ENCODE measurements at regions not wholly inside any gene's neighbourhood (a gene's known extent, or its start where the extent isn't known, plus 50 kb on each side); places are given as distances from the start of the nearest gene placed in this dataset.

- H3K27me3 ChIP-seq (ENCODE audit: control insufficient read depth, insufficient read depth, low read length): no peaks in the 10 kb centered on the region
- no peak for DNase-seq
- H3K4me3 ChIP-seq (ENCODE audit: low read length in 3 of 3): no peak overlapping the region
- H3K4me1 ChIP-seq (ENCODE audit: control insufficient read depth in 2 of 3, insufficient read depth in 2 of 3, low read depth in 1 of 3, low read length in 3 of 3): no peaks in the 10 kb centered on the region
- FAIRE-seq: no peak
- H3K27ac ChIP-seq (ENCODE audit: low read depth in 2 of 2, low read length in 2 of 2): no peak overlapping the region
- intact Hi-C loops (cut with DNase I): no loop called here
- H3K9me3 ChIP-seq (ENCODE audit: control insufficient read depth in 2 of 3, insufficient read depth in 1 of 3, low read length in 3 of 3): no peaks in the 10 kb centered on the region
- no peak overlapping the region for H3K9ac ChIP-seq (ENCODE audit: low read length in 3 of 3)
- no peaks in the 10 kb centered on the region for H3K36me3 ChIP-seq (ENCODE audit: control insufficient read depth in 2 of 3, insufficient read depth in 3 of 3, low read length in 3 of 3)
- TF ChIP-seq CTCF (IDR thresholded peaks at IDR 0.05; ENCODE audit: borderline replicate concordance, extremely low read depth, insufficient read depth): no peak
These were observed 81.8 kb upstream of the TRPC5 start for GRCh38 chrX:112164420-112164819.

- DNase-seq (no peak), FAIRE-seq (no peak)
- intact Hi-C loops (cut with DNase I): no loop called here
- no peaks in the 10 kb centered on the region for H3K27me3 ChIP-seq (ENCODE audit: control insufficient read depth, insufficient read depth, low read length)
- no peaks in the 10 kb centered on the region for H3K36me3 ChIP-seq (ENCODE audit: control insufficient read depth in 2 of 3, insufficient read depth in 3 of 3, low read length in 3 of 3)
- H3K9me3 ChIP-seq (ENCODE audit: control insufficient read depth in 2 of 3, insufficient read depth in 1 of 3, low read length in 3 of 3): no peaks in the 10 kb centered on the region
- no peak for TF ChIP-seq CTCF (IDR thresholded peaks at IDR 0.05; ENCODE audit: borderline replicate concordance, extremely low read depth, insufficient read depth)
- no peak overlapping the region for H3K9ac ChIP-seq (ENCODE audit: low read length in 3 of 3)
- no peaks in the 10 kb centered on the region for H3K4me1 ChIP-seq (ENCODE audit: control insufficient read depth in 2 of 3, insufficient read depth in 2 of 3, low read depth in 1 of 3, low read length in 3 of 3)
- H3K4me3 ChIP-seq (ENCODE audit: low read length in 3 of 3): no peak overlapping the region
- no peak overlapping the region for H3K27ac ChIP-seq (ENCODE audit: low read depth in 2 of 2, low read length in 2 of 2)
These were observed 81.3 kb upstream of the TRPC5 start for GRCh38 chrX:112163906-112164305.

DNA sequence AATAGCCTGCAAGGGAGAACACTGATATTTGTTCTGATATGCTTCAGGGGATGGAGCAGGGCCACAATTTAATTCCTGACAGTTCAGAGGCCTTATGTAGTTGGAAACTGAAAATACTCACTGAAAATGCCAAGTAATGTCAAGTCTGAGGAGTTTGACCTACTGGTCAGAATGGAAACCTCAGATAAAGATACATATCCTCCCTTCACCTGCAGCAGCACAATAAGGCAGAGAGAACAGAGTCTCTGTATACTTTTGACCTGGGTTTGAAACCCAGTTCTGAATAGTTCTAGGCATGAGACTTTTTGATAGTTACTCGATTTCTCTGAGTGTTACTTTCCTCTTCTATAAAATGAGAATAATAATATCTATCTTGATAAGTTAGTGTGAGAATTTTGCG, 65.8 kb upstream of the TRPC5 start:
- no peak for TF ChIP-seq CTCF (IDR thresholded peaks at IDR 0.05; ENCODE audit: borderline replicate concordance, extremely low read depth, insufficient read depth)
- Histone ChIP-seq H3K9me3 (ENCODE audit: control insufficient read depth in 2 of 3, insufficient read depth in 1 of 3, low read length in 3 of 3) (no peaks in the 10 kb centered on the region), H3K4me3 (ENCODE audit: low read length in 3 of 3) (no peak overlapping the region), H3K4me1 (ENCODE audit: control insufficient read depth in 2 of 3, insufficient read depth in 2 of 3, low read depth in 1 of 3, low read length in 3 of 3) (no peaks in the 10 kb centered on the region), H3K27me3 (ENCODE audit: control insufficient read depth, insufficient read depth, low read length) (no peaks in the 10 kb centered on the region), H3K27ac (ENCODE audit: low read depth in 2 of 2, low read length in 2 of 2) (no peak overlapping the region), H3K36me3 (ENCODE audit: control insufficient read depth in 2 of 3, insufficient read depth in 3 of 3, low read length in 3 of 3) (no peaks in the 10 kb centered on the region), H3K9ac (ENCODE audit: low read length in 3 of 3) (no peak overlapping the region)
- DNase-seq: no peak
- intact Hi-C loops (cut with DNase I): no loop called here
- FAIRE-seq: no peak

GRCh38 chrX:112147206-112147605, 64.6 kb upstream of the TRPC5 start:
- TF ChIP-seq CTCF (IDR thresholded peaks at IDR 0.05; ENCODE audit: borderline replicate concordance, extremely low read depth, insufficient read depth): peak; percentile 29
- no peak overlapping the region for H3K9ac ChIP-seq (ENCODE audit: low read length in 3 of 3)
- H3K4me1 ChIP-seq (ENCODE audit: control insufficient read depth in 2 of 3, insufficient read depth in 2 of 3, low read depth in 1 of 3, low read length in 3 of 3): no peaks in the 10 kb centered on the region

More at GRCh38 chrX:112147206-112147605, 64.6 kb upstream of the TRPC5 start:
- Histone ChIP-seq H3K4me3 (ENCODE audit: low read length in 3 of 3) (no peak overlapping the region), H3K27ac (ENCODE audit: low read depth in 2 of 2, low read length in 2 of 2) (no peak overlapping the region), H3K9me3 (ENCODE audit: control insufficient read depth in 2 of 3, insufficient read depth in 1 of 3, low read length in 3 of 3) (no peaks in the 10 kb centered on the region), H3K27me3 (ENCODE audit: control insufficient read depth, insufficient read depth, low read length) (no peaks in the 10 kb centered on the region), H3K36me3 (ENCODE audit: control insufficient read depth in 2 of 3, insufficient read depth in 3 of 3, low read length in 3 of 3) (no peaks in the 10 kb centered on the region)
- intact Hi-C loops (cut with DNase I): no loop called here
- DNase-seq: peak in 3 of 5 donors; percentile 4 to 9 (median 8)
- no peak for FAIRE-seq

Data from kidney (tissue), 13 donors.